HG02642 (cell line): ENCODE measurements at regions not wholly inside any gene's neighbourhood (a gene's known extent, or its start where the extent isn't known, plus 50 kb on each side); places are given as distances from the start of the nearest gene placed in this dataset.

ENCODE experiments used
- ATAC-seq: cut with Tn5 transposase; IDR thresholded peaks from one replicate; pipeline ENCODE4 v1.9.1; 2021; ENCODE audit warnings: mild to moderate bottlenecking; ENCODE audit not compliant: unreplicated experiment, poor library complexity

GRCh38 chr12:125402874-125403789 is 337.9 kb downstream of the AACS start:
- no peak for ATAC-seq

- no peak for ATAC-seq
Measured at GRCh38 chr12:125403843-125404242, 338.6 kb downstream of the AACS start.

GRCh38 chr12:125406131-125406530 is 340.9 kb downstream of the AACS start:
- ATAC-seq, result peak; percentile 91

GRCh38 chr12:125408718-125409117 is 343.5 kb downstream of the AACS start:
- ATAC-seq, result no peak

DNA sequence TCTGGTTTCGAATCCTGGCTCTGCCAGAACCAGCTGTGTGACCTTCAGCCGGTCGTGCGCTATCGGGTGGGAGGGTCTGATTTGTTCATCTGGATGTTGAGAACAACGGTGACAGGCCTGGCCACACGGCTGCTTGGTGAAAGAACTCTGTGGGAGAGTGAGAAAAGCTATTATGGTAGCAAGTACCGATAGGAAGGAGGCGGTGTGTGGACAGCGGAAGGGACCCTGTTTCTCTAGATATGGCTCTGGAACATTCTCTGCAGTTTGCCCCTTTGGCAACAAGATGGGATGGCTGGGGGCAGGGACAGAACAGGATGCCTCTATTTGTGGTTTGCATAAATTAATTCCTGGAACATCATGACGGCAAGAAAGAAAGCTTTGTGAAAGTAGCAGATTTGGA is 347.3 kb downstream of the AACS start:
- no peak for ATAC-seq

- ATAC-seq, result no peak
Measured at GRCh38 chr12:125417446-125417845, 352.2 kb downstream of the AACS start.

GRCh38 chr12:125418902-125419564 is 353.8 kb downstream of the AACS start:
- peak; percentile 61 for ATAC-seq

DNA sequence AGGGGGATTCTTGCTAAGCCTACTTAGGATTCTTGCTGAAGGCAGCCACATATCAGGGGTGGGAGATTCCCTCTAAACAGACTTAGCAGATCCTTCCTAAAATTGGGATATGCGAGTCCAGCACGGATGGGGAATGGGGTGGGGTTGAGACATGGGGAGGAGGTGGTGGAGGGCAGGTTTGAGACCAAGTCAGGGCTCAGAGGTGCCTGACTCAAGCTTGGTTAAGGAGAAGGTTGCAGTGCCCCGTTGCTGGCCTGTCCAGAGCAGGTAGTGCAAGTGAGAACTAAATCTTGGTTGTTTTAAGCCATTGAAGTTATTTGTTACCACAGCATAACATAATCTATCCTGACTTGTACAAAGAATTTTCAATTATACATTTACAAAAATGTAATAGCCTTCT is 359.7 kb downstream of the AACS start:
- no peak for ATAC-seq

DNA sequence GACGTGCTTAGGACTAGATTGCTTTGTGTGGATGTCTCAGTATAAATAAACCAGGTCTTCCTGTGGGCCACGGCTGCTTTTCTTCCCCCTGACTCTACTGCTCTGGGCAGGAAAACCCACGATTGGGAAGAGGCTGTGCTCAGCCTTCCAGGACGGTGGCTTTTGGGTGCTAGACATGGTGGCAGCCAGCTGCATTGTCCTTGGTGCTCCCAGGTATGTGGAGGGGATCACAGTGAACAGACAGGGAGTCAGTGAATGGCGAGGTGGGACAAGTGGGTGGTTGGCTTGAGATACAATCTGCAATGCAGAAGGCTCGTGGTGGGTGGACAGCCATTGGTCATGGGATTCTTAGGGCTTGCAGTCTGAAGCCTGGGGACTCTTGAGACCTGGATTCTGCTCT is 366.3 kb downstream of the AACS start:
- no peak for ATAC-seq

GRCh38 chr12:125434131-125434530 is 368.9 kb downstream of the AACS start:
- ATAC-seq, result no peak

DNA sequence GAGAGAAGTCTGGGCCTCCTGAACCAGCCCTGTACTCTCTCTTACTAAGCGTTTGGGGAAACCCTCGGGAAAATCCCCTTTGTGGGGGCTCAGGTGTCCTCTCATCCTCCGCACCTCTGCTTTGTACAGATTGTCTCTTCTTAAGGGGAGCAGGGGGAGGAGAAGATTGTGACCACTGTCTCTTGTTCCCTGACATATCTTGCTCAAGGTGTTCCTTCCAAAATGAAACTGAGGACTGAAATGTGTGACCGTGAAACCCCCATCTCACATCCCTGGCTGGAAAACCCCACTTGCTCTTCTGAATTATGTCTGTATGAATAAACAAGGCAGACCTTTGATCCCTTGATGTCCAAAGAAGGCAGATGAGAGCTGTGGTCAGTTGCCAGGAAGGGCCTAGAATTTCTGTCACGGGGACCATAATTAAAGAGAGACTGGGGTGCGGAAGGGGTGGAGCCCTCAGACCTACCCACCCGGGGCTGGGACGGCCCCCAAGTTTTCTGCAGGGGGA is 369.8 kb downstream of the AACS start:
- peak; percentile 91 for ATAC-seq

DNA sequence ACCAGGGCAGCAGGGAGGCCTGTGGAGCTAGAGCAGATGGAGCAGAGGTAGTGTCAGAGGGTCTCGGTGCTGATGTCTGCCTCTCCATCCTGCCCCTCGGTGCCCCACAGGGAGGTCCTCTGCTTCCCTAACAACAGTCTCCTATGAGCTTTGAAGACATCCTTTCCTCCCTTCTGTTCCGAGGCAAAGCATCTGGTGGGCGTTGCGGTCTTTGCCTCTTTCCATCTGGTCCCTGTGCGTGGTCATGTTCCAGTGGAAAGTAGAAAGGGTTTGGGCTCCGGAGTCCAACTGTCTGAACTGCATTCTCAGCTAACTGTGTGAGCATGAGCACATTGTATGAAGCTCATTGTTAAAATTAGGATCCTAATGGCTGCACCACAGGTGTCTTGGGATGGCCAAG is 370.6 kb downstream of the AACS start:
- ATAC-seq, result no peak

DNA sequence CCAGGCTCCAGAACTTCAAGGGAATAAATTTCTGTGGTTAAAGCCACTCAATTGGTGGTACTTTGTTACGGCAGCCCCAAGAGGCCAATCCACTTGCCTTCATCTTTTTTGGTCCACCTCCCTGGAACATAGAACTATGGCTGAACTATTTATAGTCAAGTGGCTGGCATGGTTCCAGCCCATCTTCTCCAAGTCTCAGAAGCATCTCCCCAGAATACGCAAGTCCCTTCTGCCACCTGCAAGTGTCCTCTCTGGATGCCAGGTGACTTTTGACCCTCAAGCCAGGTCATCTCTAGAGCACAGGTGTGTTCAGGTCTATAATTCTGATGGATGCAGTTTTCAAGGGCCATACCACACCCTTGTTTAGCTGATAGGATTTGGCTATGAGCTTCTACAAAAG is 371.5 kb downstream of the AACS start:
- no peak for ATAC-seq

DNA sequence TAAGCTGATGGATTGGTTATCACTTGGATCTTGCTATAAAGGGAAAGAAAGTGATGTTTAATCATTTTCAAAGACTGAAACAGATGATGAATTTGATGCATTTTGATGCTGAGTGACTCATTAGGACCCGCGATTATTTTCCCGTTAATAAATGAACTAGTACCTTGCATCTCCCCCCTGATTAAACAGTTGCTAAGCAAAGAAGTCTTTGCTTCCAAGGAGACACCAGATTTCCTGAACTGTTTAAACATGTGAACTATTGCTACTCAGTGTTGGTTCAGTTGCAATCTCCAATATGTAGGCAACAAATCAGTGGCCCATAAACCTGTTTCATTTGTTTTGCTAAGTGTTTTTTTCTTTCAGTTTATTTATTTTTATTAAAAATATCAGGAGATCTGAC is 375.2 kb downstream of the AACS start:
- no peak for ATAC-seq

DNA sequence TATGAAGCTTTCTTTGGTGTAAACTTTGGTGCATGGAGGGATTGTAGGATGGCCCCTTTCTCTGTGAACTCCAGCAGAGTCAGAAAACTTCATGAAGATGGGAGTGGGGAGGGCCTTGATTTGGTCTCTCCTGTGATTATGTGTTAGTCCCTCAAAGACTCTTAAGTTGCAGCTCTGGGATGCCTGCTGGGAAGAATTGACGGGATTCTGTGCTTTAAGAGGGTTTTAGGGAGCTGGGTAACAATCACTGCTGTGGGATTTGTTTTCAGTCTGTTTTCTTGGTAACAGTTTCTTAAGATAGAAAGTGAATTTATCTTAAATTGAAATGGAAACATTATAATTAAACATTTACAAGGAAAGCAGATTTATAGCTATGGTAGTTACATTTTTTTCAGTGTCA is 378.1 kb downstream of the AACS start:
- ATAC-seq, result no peak

DNA sequence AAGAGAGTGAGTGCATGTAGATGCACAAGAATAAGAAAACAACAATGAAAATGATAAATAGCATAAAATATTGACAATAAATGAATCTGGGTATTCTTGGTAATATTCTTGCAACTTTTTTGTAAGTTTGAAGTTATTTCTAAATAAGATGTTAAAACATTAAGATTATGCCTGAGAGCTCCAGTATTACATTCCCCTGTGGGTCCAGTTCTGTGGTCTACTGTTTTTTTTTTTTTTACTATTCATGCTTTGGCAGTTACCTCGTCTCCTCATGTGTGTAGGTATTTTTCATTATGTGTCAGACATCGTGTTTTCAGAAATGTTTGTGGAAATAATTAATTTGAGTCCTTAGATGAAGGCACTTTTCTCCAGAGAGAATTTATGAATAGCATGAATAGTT is 386.2 kb downstream of the AACS start:
- ATAC-seq, result no peak

GRCh38 chr12:125453751-125454150 is 388.5 kb downstream of the AACS start:
- ATAC-seq, result no peak

DNA sequence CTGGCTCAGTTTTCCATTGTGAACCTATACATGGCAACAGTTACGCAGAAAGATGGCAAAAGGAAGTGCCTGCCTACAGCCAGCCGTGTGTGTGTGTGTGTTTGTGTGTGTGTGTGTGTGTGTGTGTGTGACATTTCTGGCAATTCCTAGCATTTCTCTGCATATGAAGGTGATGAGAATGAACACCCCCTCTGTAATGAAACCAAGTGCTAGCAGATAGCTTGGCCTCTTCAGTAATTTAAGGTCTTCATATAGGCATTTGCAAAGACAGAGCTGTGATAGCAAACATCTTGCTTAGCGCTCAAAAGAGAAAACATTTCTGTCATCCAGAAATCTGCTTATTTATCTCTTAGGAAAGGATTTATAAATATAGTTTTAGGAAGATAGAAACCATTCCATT is 389.1 kb downstream of the AACS start:
- no peak for ATAC-seq

DNA sequence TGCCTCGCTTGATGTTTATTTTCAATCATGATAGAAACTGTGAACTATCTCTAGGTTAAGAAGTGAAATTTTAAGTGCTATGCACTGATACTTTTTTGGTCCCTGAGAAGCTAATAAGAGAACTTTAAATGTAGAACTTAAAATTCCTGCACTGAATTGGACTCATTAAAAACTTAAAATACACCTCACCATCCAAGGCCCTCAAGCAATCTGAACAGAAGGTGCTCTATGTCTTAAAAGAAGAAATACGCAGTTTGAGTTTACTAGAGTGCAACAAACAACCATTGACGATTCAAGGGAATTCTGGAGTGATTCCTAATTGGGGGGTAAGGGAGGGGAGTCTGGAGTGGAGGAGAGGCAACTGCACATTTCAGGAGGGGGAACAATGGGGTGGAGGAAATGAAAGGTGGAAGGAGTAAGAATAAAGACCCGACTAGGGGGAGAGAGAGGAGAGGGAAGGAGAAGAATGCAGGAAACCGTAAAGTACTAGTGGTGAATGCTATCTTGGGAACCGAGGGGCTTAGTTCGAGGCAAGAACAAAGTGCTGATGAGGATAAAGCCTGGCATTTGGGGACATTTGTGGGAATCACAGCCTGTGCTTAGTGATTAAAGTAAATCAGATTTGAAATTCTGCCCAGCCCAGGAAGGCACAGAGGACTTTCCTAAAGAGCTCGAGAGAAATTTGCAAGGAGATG is 389.7 kb downstream of the AACS start:
- no peak for ATAC-seq

DNA sequence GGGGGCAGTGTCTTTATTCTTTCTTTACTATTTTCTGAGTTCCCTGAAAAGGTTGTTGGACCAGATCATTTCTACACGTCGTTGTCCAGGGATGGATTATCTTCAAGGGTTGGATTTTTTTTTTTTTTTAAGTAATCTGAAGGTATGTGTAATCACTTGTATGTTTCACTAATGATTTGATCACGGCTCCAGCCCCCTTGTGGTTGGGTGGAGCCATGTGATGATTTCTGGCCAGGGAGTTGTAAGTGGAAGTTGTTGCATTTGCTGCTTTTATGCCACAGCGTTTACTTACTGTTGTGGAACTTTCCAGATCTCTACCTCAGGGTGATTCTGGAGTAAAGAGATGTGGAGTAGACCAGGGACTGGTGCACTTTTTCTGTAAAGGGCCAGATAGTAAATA is 390.3 kb downstream of the AACS start:
- ATAC-seq, result no peak
